ENCODE measurements at regions not wholly inside any gene's neighbourhood (a gene's known extent, or its start where the extent isn't known, plus 50 kb on each side); places are given as distances from the start of the nearest gene placed in this dataset.

- DNase-seq (ENCODE audit: low read depth in 2 of 2, low spot score in 1 of 2): no peak
Observed at GRCh38 chr13:50550151-50550550, 293.3 kb downstream of the DLEU7 start.

GRCh38 chr13:50552424-50552966 lies 291.0 kb downstream of the DLEU7 start:
- DNase-seq (ENCODE audit: low read depth in 2 of 2, low spot score in 1 of 2): no peak

GRCh38 chr13:50561739-50562138 lies 281.8 kb downstream of the DLEU7 start:
- DNase-seq (ENCODE audit: low read depth in 2 of 2, low spot score in 1 of 2): no peak

GRCh38 chr13:50566646-50567045 lies 276.8 kb downstream of the DLEU7 start:
- DNase-seq (ENCODE audit: low read depth in 2 of 2, low spot score in 1 of 2): no peak

- DNase-seq (ENCODE audit: low read depth in 2 of 2, low spot score in 1 of 2): no peak
Observed at GRCh38 chr13:50572129-50572528, 271.4 kb downstream of the DLEU7 start.

GRCh38 chr13:50573066-50573465 lies 270.4 kb downstream of the DLEU7 start:
- no peak for DNase-seq (ENCODE audit: low read depth in 2 of 2, low spot score in 1 of 2)

- no peak for DNase-seq (ENCODE audit: low read depth in 2 of 2, low spot score in 1 of 2)
Observed at GRCh38 chr13:50574731-50575130, 268.8 kb downstream of the DLEU7 start.

GRCh38 chr13:50575138-50575537 lies 268.4 kb downstream of the DLEU7 start:
- no peak for DNase-seq (ENCODE audit: low read depth in 2 of 2, low spot score in 1 of 2)

- no peak for DNase-seq (ENCODE audit: low read depth in 2 of 2, low spot score in 1 of 2)
Observed at GRCh38 chr13:50576156-50576555, 267.3 kb downstream of the DLEU7 start.

GRCh38 chr13:50577806-50578205 lies 265.7 kb downstream of the DLEU7 start:
- no peak for DNase-seq (ENCODE audit: low read depth in 2 of 2, low spot score in 1 of 2)

- no peak for DNase-seq (ENCODE audit: low read depth in 2 of 2, low spot score in 1 of 2)
Observed at GRCh38 chr13:50580684-50581305, 262.7 kb downstream of the DLEU7 start.

GRCh38 chr13:50581586-50582196 lies 261.8 kb downstream of the DLEU7 start:
- no peak for DNase-seq (ENCODE audit: low read depth in 2 of 2, low spot score in 1 of 2)

- DNase-seq (ENCODE audit: low read depth in 2 of 2, low spot score in 1 of 2): no peak
Observed at GRCh38 chr13:50584856-50585580, 258.5 kb downstream of the DLEU7 start.

- DNase-seq (ENCODE audit: low read depth in 2 of 2, low spot score in 1 of 2): no peak
Observed at GRCh38 chr13:50585674-50586413, 257.6 kb downstream of the DLEU7 start.

GRCh38 chr13:50586414-50587083 lies 256.9 kb downstream of the DLEU7 start:
- DNase-seq (ENCODE audit: low read depth in 2 of 2, low spot score in 1 of 2): no peak

GRCh38 chr13:50587115-50587514 lies 256.4 kb downstream of the DLEU7 start:
- no peak for DNase-seq (ENCODE audit: low read depth in 2 of 2, low spot score in 1 of 2)

GRCh38 chr13:50587645-50588373 lies 255.7 kb downstream of the DLEU7 start:
- DNase-seq (ENCODE audit: low read depth in 2 of 2, low spot score in 1 of 2): no peak

GRCh38 chr13:50588491-50589130 lies 254.9 kb downstream of the DLEU7 start:
- DNase-seq (ENCODE audit: low read depth in 2 of 2, low spot score in 1 of 2): no peak

GRCh38 chr13:50589139-50589538 lies 254.4 kb downstream of the DLEU7 start:
- DNase-seq (ENCODE audit: low read depth in 2 of 2, low spot score in 1 of 2): no peak

GRCh38 chr13:50589651-50590054 lies 253.8 kb downstream of the DLEU7 start:
- DNase-seq (ENCODE audit: low read depth in 2 of 2, low spot score in 1 of 2): no peak
